NCI-H2107 treated with DMSO at 0.1 percent for 48 hours (cell line): ENCODE measurements at regions not wholly inside any gene's neighbourhood (a gene's known extent, or its start where the extent isn't known, plus 50 kb on each side); places are given as distances from the start of the nearest gene placed in this dataset.

ENCODE experiments used
- DNase-seq: peaks from one replicate; lab custom pipeline; 2025; ENCODE audit not compliant: unreplicated experiment; lab: John Stamatoyannopoulos, UW

DNA sequence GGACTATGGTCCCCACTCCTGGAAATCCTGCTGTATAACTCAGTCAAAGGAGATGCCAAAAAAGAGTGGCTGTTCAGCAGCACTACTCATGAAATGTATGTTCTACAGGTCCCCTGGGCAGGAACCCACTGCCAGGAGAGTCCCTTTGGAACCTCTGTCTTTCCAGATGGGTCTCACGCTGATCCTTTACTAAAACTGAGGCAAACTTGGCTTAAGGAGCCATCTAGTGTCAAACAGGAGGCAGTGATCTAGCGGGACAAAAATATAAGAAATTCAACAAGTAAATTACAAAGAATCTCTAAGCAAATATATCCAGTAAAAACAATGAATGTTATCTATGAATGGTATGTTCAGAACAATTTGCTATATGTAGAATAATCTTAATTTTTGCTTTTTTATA, 80.5 kb upstream of the PRMT6 start:
- DNase-seq = no peak

DNA sequence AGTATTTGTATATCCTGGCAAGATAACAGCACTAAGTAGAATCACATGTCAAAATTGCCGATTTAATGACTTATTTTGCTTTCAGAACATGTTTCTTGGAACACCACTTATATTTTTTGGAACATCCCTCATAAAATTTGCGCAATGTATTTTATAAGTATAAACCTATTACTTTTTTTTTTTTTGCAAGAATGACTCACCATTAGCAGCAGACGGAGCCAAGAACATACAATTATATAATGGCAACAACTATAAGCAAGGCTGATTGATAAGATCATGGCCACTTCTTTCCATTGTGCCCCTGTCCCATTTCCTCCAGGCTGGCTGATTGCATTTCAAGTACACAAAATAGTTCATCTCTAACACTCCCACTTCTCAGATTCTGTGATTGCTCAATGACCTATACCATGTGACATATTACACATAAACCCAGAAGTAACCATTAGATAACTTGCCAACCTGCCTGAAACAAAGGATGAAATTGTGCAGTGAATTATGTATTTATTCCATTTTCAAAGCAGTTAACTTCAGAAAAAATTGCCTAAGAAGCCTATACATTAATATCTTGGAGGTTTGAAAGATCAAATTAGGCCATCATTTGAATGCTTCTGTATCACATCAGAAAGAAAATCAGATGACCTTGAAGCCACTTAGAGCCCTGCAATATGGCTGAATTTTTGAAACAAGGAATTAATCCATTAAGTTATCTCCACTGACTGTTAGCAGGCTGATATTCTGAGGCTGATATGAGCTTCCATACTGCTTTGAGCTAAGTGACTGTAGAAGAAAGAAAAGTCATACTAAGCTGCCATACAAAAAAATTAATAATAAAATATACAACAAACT, 77.8 kb upstream of the PRMT6 start:
- DNase-seq = no peak

DNA sequence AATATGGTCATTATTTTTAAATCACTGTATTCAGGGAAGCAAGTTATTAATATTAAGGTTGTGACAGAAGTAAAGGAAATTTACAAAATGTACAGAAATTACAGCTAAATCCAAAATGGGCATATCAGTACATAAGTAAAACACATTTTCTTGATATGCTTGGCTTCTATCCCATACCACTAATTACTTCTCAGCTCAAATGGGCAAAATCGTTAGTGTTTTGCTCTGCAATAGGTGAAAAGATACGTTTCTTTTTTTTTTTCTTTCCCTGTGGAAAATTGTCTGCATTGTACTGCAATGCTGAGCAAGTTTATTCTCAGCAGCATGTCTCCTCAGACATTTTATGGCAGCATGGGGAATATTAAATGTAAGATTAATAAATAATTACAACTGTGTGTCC, 77.1 kb upstream of the PRMT6 start:
- no peak for DNase-seq

DNA sequence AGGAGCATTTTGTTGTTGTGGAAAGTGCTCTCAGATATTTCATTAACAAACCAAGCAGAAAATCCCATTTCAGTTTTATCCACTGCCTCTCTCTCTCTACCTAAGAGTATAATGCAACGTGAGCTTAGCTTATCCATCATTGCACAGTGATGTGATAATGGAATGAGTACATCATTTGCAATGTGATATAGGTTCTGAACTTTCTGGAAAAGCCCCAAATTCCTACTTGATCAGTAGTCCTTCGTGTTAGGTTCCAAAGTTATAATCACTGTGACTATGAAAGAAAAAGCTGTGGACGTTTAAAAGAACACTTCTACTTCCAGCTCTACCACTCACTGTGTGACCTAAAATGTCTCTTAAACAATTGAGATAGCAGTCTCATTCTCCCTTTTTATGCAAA, 76.4 kb upstream of the PRMT6 start:
- DNase-seq = no peak

DNA sequence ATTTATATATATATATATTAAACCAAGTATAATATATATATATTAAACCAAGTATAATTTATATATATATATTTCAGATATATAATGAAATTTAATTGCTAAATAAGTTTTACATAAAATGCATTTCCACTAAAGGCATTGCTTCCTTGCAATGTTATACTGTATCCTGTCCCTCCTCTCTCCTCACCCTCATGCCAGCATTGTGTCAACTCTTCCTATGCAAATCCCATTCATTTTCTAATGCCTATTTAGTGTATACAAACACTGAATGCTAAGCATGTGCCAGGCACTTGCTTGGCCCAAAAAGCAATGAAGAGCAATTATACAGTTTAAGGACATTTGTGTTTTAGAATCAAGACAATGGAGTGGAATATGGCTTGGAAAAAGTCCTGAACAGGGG, 71.7 kb upstream of the PRMT6 start:
- no peak for DNase-seq

DNA sequence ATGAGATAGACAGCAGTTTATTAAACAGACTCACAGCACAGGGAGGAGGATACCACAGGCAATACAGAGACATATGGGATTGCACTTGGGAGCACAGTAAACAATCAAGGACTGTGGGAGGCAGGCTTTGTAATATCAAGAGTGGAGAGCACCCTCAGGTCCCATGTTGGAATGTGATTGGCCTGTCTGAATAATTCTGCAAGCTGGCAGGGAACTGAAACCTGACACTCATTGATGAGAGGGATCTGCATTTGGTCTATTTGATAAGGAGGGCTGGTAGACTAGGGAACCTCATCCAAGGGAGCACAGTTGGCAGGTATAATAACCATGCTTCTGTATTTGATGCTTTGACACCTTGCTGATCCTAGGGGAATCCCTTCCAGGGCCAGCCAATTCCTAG, 69.9 kb upstream of the PRMT6 start:
- no peak for DNase-seq

DNA sequence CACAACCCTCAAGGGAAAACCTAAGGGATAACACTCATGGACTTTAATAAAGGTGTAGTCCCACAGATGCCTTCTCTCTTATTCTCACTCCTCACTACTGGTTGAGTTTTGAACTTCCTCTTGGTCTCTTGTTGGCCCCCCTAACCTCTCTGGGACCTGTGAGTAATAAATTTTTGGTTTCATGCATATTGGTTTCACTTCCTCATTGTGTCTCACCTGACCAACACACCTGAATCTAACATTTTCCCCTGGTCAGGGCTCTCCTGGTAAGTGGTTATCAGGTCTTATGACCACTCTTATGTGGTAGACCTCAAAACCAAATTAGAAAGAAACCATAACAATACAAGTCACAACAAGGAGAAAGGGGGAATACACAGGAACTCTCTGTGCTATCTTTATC, 60.5 kb upstream of the PRMT6 start:
- DNase-seq = no peak

DNA sequence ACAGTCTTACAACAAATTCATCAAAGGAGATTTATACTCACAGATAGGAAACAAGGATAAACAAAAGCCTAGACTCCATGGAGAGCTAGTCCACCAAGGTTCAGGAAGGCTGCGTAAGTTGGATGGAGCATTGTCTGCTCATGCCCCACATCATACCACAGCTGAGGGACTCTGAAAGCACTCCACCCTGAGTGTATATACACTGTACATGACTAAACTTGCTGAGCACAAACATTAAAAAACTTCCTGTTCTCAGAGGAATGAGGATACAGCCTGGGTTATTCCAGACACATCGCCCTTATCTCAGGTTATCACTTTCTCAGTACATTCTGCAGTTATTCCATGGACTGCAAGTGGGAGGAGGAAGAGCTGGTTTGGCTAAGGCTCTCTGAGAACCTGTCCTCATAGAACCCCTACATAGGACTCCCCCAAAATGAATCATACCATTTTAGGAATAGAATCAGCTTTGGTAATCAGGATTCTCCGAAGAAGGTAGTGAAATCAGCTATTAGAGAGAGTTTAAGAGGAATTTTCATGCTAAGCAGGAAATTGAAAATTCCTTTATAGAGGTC, 58.0 kb upstream of the PRMT6 start:
- no peak for DNase-seq

DNA sequence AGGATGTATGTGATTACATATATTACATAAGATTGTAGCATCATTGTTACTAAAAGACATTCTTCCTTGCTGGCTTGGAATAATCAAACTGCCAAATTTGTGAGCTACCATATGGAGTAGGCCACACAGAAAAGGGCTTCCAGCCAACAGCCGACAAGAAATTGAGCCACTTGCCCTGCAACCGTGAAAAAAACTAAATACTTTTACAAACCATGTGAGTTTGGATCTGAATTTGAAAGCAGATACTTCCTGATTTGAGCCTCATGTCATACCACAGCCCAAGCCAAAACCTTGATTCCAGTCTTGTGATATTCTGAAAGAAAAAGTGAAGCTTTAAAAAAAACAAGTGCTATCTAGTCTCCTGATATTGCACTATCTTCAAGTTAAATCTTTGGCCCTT, 55.6 kb upstream of the PRMT6 start:
- no peak for DNase-seq

DNA sequence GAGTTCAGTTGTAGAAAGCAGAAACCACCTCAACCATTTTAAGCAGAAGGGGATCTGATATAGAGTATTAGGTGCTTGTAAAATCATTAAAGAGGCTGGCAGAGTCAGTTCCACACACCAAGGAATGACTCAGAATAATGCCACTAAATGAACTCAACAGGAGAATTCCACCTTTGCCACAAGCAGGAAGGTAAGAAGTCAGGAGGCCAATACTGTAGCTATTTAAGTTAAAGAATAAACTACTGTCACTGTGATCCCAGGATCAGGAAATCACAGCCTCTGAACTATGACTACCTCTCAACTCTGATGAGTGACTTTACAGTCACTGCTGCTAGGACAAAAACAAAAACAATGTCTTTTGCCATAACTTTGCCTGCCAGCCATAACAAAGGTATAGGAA, 52.5 kb upstream of the PRMT6 start:
- DNase-seq = no peak

DNA sequence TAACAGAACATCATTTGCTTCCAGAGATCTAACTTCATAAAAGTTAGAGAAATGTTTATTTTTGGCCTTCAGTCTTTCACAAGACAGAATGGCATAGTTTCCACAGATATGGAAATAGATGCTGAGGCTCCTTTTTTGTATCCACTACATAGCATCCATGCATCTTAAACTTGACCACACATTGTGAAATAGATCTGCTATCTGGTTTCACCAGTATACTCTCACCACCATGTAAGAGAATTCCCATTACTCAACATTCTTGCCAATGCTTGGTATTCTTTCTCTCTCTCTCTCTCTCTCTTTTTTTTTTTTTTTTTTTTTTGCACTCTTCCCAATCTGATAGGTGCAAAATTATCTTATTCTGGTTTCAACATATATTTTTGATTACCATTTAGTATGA, 52.1 kb upstream of the PRMT6 start:
- DNase-seq = no peak
